ENCODE measurements at regions not wholly inside any gene's neighbourhood (a gene's known extent, or its start where the extent isn't known, plus 50 kb on each side); places are given as distances from the start of the nearest gene placed in this dataset.

- no peaks in the 10 kb centered on the region for H3K79me1 ChIP-seq (ENCODE audit: insufficient read depth, low read depth, low read length, poor library complexity, severe bottlenecking)
- no peak overlapping the region for H3K18ac ChIP-seq (ENCODE audit: insufficient read length, low read depth, low read length)
- no peak overlapping the region for H2BK12ac ChIP-seq (ENCODE audit: insufficient read length, low read depth, low read length)
- no CpG with 5 or more reads among the region's 3 CpGs for WGBS (ENCODE audit: extremely low coverage, insufficient read length, low lambda C conversion rate)
- DNase-seq: no peak
- no peak overlapping the region for H2BK15ac ChIP-seq (ENCODE audit: low read depth, low read length)
- no peak overlapping the region for H4K5ac ChIP-seq (ENCODE audit: insufficient read length, low read depth, low read length)
- Mint-ChIP-seq H3K9me3 (no peaks in the 10 kb centered on the region), H3K4me3 (no peak overlapping the region), H3K4me1 (peaks cover 7 to 9% of the 10 kb centered on the region in 2 experiments), H3K36me3 (ENCODE audit: insufficient read depth in 1 of 3, low read depth in 3 of 3) (no peaks in the 10 kb centered on the region), H3K27me3 (ENCODE audit: low read depth) (no peaks in the 10 kb centered on the region), H3K27ac (no peak overlapping the region)
- H3K56ac ChIP-seq (ENCODE audit: insufficient read length, low read depth, low read length): no peak overlapping the region
- H2BK20ac ChIP-seq (ENCODE audit: low read depth, low read length, poor library complexity, severe bottlenecking): no peak overlapping the region
- H3T11ph ChIP-seq (ENCODE audit: low read length): no peak overlapping the region
- H3K23me2 ChIP-seq (ENCODE audit: insufficient read length, low read depth, low read length, poor library complexity, severe bottlenecking): no peaks in the 10 kb centered on the region
- H4K91ac ChIP-seq (ENCODE audit: insufficient read length, low read depth, low read length): no peak overlapping the region
- H2AK5ac ChIP-seq (ENCODE audit: insufficient read length, low read length): no peak overlapping the region
- no peaks in the 10 kb centered on the region; the same call in 1 of the 2 replicates for H3K4me1 ChIP-seq (ENCODE audit: insufficient read depth, low read length)
- no peak overlapping the region for H2BK5ac ChIP-seq (ENCODE audit: insufficient read length, low read length)
- no peak overlapping the region for H2AFZ ChIP-seq (ENCODE audit: low read length)
- H2BK120ac ChIP-seq (ENCODE audit: low read depth, low read length, poor library complexity, severe bottlenecking): no peak overlapping the region
- no peak overlapping the region for H3K4ac ChIP-seq (ENCODE audit: low read depth, low read length)
- no peak overlapping the region for H3K14ac ChIP-seq (ENCODE audit: insufficient read depth, low read length)
- no peak overlapping the region for H3K9ac ChIP-seq (ENCODE audit: extremely low read depth, insufficient read length, low read length)
- no peaks in the 10 kb centered on the region for H4K20me1 ChIP-seq (ENCODE audit: control insufficient read depth, insufficient read depth, insufficient read length)
- no peaks in the 10 kb centered on the region for H3K79me2 ChIP-seq (ENCODE audit: insufficient read depth, low read length)
- no peaks in the 10 kb centered on the region for H3K9me3 ChIP-seq (ENCODE audit: control insufficient read depth, low read depth, low read length)
- H3K27ac ChIP-seq (ENCODE audit: insufficient read length, low read depth, low read length): no peak overlapping the region
- H3K23ac ChIP-seq (ENCODE audit: insufficient read length, low read depth, low read length): no peak overlapping the region
- H3K4me2 ChIP-seq (ENCODE audit: insufficient read depth, insufficient read length, low read length): no peak overlapping the region
- no peak overlapping the region for H4K8ac ChIP-seq (replicated peaks; ENCODE audit: insufficient read length, low read depth, low read length)
- TF ChIP-seq, protein P1, sequence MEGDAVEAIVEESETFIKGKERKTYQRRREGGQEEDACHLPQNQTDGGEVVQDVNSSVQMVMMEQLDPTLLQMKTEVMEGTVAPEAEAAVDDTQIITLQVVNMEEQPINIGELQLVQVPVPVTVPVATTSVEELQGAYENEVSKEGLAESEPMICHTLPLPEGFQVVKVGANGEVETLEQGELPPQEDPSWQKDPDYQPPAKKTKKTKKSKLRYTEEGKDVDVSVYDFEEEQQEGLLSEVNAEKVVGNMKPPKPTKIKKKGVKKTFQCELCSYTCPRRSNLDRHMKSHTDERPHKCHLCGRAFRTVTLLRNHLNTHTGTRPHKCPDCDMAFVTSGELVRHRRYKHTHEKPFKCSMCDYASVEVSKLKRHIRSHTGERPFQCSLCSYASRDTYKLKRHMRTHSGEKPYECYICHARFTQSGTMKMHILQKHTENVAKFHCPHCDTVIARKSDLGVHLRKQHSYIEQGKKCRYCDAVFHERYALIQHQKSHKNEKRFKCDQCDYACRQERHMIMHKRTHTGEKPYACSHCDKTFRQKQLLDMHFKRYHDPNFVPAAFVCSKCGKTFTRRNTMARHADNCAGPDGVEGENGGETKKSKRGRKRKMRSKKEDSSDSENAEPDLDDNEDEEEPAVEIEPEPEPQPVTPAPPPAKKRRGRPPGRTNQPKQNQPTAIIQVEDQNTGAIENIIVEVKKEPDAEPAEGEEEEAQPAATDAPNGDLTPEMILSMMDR (conservative IDR thresholded peaks at IDR 0.05): no peak
- no peaks in the 10 kb centered on the region for H3K27me3 ChIP-seq (ENCODE audit: insufficient read depth, low read length)
Measured at GRCh38 chr12:46958053-46958452, 121.4 kb upstream of the PCED1B start.

All from H9 (cell line).